ENCODE measurements at regions not wholly inside any gene's neighbourhood (a gene's known extent, or its start where the extent isn't known, plus 50 kb on each side); places are given as distances from the start of the nearest gene placed in this dataset.
A peak's percentile ranks its signal among the peaks of the same experiment; 100 is the strongest.
"Not testable (repeated sequence)": the region's sequence is repeated elsewhere in the genome, so short reads cannot be mapped to it uniquely, and the experiment has no call there.

DNA sequence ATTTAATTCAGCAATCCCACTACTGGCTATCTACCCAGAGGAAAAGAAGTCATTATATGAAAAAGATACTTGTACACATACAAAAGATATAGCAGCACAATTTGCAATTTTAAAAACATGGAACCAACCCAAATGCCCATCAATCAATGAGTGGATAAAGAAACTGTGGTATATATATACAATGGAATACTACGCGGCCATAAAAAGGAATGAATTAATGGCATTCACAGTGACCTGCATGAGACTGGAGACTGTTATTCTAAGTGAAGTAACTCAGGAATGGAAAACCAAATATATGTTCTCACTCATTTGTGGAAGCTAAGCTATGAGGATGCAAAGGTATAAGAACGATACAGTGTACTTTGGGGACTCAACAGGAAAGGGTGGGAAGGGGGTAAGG lies 102.8 kb upstream of the KCNMA1 start:
- not testable (repeated sequence) for H3K4me1 ChIP-seq; ATAC-seq (ENCODE audit: low FRiP score in 2 of 2)
- 96 to 99% methylated on average over 3 of the region's 3 CpGs for WGBS, 2 donors

DNA sequence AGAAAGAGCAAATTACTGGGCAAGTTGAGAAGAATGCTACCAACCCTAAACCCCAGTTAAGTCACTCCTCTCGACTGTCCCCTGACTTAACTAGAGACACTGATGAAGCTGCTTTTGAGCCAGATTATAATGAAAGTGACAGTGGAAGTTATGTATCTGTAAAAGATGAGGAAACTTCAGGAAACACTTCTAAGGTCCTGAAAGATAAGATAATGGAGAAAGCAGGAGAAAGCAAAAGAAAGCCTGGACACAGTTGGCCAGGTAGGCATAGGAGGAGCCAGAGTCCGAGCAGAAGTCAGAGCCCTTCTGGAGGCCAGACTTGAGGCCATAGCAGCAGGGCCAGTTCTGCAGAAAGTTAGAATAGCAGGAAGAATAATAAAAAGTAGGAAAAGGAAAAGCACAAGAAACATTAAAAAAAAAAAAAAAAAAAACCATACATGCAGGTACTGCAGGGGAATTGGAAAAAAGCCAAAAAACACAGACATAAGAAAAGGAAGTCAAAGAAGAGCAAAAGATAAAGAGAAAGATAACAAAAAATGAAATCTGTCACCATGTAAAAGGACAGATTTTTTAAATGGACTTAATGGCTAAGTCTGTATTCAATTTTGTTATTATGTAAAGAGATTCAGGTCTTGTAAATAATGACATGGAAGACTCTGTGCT lies 101.0 kb upstream of the KCNMA1 start:
- DNase-seq: no peak
- Histone ChIP-seq H3K4me1 (no peaks in the 10 kb centered on the region), H3K36me3 (no peaks in the 10 kb centered on the region), H3K27me3 (no peaks in the 10 kb centered on the region), H3K9me3 (peaks cover 0 to 7% (median 4%) of the 10 kb centered on the region in 4 donors), H3K4me3 (no peak overlapping the region), H3K27ac (no peak overlapping the region)
- TF ChIP-seq POLR2AphosphoS5 (IDR thresholded peaks at IDR 0.05) (no peak), POLR2A (IDR thresholded peaks at IDR 0.05) (no peak), EP300 (IDR thresholded peaks at IDR 0.05) (no peak)
- TF ChIP-seq, protein P1, sequence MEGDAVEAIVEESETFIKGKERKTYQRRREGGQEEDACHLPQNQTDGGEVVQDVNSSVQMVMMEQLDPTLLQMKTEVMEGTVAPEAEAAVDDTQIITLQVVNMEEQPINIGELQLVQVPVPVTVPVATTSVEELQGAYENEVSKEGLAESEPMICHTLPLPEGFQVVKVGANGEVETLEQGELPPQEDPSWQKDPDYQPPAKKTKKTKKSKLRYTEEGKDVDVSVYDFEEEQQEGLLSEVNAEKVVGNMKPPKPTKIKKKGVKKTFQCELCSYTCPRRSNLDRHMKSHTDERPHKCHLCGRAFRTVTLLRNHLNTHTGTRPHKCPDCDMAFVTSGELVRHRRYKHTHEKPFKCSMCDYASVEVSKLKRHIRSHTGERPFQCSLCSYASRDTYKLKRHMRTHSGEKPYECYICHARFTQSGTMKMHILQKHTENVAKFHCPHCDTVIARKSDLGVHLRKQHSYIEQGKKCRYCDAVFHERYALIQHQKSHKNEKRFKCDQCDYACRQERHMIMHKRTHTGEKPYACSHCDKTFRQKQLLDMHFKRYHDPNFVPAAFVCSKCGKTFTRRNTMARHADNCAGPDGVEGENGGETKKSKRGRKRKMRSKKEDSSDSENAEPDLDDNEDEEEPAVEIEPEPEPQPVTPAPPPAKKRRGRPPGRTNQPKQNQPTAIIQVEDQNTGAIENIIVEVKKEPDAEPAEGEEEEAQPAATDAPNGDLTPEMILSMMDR (IDR thresholded peaks at IDR 0.05): no peak
- 58 to 70% methylated on average over 2 of the region's 2 CpGs for WGBS, 2 donors
- ATAC-seq (ENCODE audit: low FRiP score in 2 of 2): no peak

More for the DNA sequence above, 102.8 kb upstream of the KCNMA1 start:
- DNase-seq, H3K9me3 ChIP-seq, H3K4me3 ChIP-seq, H3K27me3 ChIP-seq, H3K36me3 ChIP-seq, H3K27ac ChIP-seq: not testable (repeated sequence)

DNA sequence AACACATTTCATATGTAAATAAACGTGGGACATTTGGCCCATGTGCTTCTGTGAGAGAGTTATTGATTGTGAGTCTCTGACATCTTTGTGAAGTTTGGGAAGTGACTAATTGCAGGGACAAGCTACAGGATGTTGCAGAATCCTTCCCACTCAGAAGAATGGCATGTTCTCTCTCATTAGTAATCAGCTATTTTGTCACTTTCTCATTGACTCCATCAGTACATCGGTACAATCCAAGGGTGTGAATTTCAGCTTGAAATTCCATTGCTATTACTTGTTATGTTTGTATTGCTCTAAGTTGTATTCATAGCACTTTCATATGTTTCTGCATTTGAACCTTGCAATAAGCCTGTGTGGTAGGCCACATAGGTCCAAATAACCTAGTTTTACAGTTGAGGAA lies 100.0 kb upstream of the KCNMA1 start:
- no peaks in the 10 kb centered on the region for H3K4me1 ChIP-seq
- peaks cover 0 to 7% (median 4%) of the 10 kb centered on the region in 4 donors for H3K9me3 ChIP-seq
- ATAC-seq (ENCODE audit: low FRiP score in 2 of 2): no peak
- H3K36me3 ChIP-seq: no peaks in the 10 kb centered on the region
- H3K4me3 ChIP-seq: no peak overlapping the region
- DNase-seq: no peak
- H3K27ac ChIP-seq: no peak overlapping the region
- 68 to 72% methylated on average over 2 of the region's 2 CpGs for WGBS, 2 donors
- no peaks in the 10 kb centered on the region for H3K27me3 ChIP-seq
- no peak for TF ChIP-seq EP300 (IDR thresholded peaks at IDR 0.05)
- TF ChIP-seq, protein P1 (IDR thresholded peaks at IDR 0.05): no peak
- TF ChIP-seq POLR2A (IDR thresholded peaks at IDR 0.05): no peak
- no peak for TF ChIP-seq POLR2AphosphoS5 (IDR thresholded peaks at IDR 0.05)

DNA sequence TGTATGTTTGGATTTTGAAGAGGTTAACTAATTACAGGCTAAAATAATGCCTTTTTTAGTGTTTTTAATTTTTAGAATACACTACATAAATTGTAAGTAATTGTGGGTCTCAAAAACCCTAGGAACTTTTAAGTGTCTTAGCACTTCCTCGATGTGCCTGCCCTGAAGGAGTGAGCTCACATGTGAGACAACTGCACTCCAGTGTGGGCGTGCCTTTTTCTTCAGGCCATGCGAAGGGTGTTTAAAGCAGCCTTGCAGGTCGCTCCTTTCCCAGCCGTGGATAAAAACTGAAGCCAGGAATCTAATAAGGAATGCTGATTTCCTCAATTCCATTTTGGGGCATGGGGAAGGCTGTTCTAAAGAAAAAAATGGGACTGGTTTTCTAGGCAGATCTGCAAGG lies 97.5 kb upstream of the KCNMA1 start:
- not testable (repeated sequence) for H3K4me1 ChIP-seq; H3K4me3 ChIP-seq; H3K27ac ChIP-seq; DNase-seq; H3K9me3 ChIP-seq; ATAC-seq (ENCODE audit: low FRiP score in 2 of 2); H3K36me3 ChIP-seq; H3K27me3 ChIP-seq
- 48 to 54% methylated on average over 5 of the region's 5 CpGs for whole genome bisulfite sequencing, 2 donors

DNA sequence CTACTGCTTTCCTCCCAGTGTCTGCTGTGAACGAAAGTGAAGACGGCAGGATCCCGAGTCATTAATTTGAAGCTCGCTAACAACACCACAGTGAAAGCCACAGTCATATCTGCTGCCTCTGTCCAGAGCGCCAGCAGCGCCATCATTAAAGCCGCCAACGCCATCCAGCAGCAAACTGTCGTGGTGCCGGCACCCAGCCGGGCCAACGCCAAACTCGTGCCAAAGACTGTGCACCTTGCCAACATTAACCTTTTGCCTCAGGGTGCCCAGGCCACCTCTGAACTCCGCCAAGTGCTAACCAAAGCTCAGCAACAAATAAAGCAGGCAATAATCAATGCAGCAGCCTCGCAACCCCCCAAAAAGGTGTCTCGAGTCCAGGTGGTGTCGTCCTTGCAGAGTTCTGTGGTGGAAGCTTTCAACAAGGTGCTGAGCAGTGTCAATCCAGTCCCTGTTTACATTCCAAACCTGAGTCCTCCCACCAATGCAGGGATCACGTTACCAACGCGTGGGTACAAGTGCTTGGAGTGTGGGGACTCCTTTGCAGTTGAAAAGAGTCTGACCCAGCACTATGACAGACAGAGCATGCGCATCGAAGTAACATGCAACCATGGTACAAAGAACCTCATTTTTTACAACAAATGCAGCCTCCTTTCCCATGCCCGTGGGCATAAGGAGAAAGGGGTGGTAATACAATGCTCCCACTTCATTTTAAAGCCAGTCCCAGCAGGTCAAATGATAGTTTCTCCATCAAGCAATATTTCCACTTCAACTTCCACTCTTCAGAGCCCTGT lies 94.8 kb upstream of the KCNMA1 start:
- Histone ChIP-seq H3K27ac (no peak overlapping the region), H3K27me3 (no peaks in the 10 kb centered on the region), H3K4me3 (no peak overlapping the region), H3K4me1 (no peaks in the 10 kb centered on the region), H3K36me3 (no peaks in the 10 kb centered on the region), H3K9me3 (peaks cover 0 to 7% (median 0%) of the 10 kb centered on the region in 4 donors)
- ATAC-seq (ENCODE audit: low FRiP score in 2 of 2): no peak
- WGBS, 2 donors: 74 to 75% methylated on average over 9 to 23 of the region's 23 CpGs
- TF ChIP-seq EP300 (IDR thresholded peaks at IDR 0.05) (no peak), POLR2AphosphoS5 (IDR thresholded peaks at IDR 0.05) (no peak), POLR2A (IDR thresholded peaks at IDR 0.05) (no peak)
- TF ChIP-seq, protein P1 (IDR thresholded peaks at IDR 0.05): no peak
- DNase-seq: peak in 1 of 2 donors; percentile 39

Data from upper lobe of left lung (tissue), 6 donors.